ENCODE measurements at regions not wholly inside any gene's neighbourhood (a gene's known extent, or its start where the extent isn't known, plus 50 kb on each side); places are given as distances from the start of the nearest gene placed in this dataset.

DNA sequence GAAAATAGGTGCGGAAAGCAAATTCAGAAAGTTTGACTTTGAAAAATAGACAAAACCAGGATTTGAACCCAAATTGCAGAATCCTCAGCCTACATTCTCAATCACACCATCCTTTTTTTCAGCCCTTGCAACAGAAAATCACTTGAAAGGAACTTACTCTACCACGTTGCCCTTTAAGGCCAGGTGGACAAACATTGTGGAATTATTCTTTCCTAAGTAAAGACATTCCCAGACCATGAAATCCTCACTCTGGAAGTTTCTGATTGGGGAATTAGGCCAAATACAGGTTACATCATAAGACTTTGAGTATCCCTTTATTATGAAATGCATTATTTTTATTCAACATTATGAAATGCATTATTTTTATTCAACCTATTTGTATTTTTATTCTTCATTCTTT lies 259.4 kb downstream of the RAD51AP2 start:
- intact Hi-C loops (cut with micrococcal nuclease) = no loop called here
- no peaks in the 10 kb centered on the region for H3K27me3 ChIP-seq (replicated peaks in 1 of 4; ENCODE audit: control extremely low read depth in 1 of 4, control insufficient read depth in 3 of 4, insufficient read depth in 4 of 4, low read length in 3 of 4)
- ATAC-seq (ENCODE audit: low read depth) (no peak), DNase-seq (no peak)
- no peak overlapping the region for H3K4me2 ChIP-seq (replicated peaks; ENCODE audit: low read depth, low read length, poor library complexity, severe bottlenecking)
- no peaks in the 10 kb centered on the region for H3K4me1 Mint-ChIP-seq
- H3K9me3 ChIP-seq (ENCODE audit: control extremely low read depth in 1 of 3, control insufficient read depth in 2 of 3, insufficient read depth in 1 of 3, low read length in 2 of 3) = no peaks in the 10 kb centered on the region
- H3K79me2 ChIP-seq (ENCODE audit: control insufficient read depth, insufficient read depth, low read length) = no peaks in the 10 kb centered on the region
- H3K36me3 ChIP-seq (replicated peaks in 1 of 2; ENCODE audit: control extremely low read depth in 1 of 2, control insufficient read depth in 1 of 2, extremely low read depth in 1 of 2, insufficient read depth in 2 of 2, low read length in 1 of 2) = no peaks in the 10 kb centered on the region
- H3K4me1 ChIP-seq (ENCODE audit: control insufficient read depth in 2 of 2, insufficient read depth in 2 of 2, low read length in 2 of 2) = no peaks in the 10 kb centered on the region
- WGBS (ENCODE audit: insufficient coverage) = 86% methylated on average over 1 of the region's 2 CpGs
- no peak overlapping the region for H3K4me3 ChIP-seq (ENCODE audit: control extremely low read depth in 1 of 5, extremely low read depth in 1 of 5, insufficient read depth in 1 of 5, low read depth in 2 of 5, low read length in 4 of 5)
- no peaks in the 10 kb centered on the region for H3K9me3 Mint-ChIP-seq (ENCODE audit: insufficient read depth)
- H3K4me3 Mint-ChIP-seq = no peak overlapping the region
- no peak overlapping the region for H3K27ac Mint-ChIP-seq
- no peak overlapping the region for H2AFZ ChIP-seq (ENCODE audit: insufficient read depth, low read depth, low read length, poor library complexity, severe bottlenecking)
- no peaks in the 10 kb centered on the region for H4K20me1 ChIP-seq (ENCODE audit: control insufficient read depth, insufficient read depth, low read length, poor library complexity, severe bottlenecking)
- no peak overlapping the region for H3K9ac ChIP-seq (ENCODE audit: low read length)
- peaks cover 3% of the 10 kb centered on the region for H3K27me3 Mint-ChIP-seq
- CTCF ChIA-PET = no interaction called here
- POLR2A ChIA-PET = no interaction called here
- TF ChIP-seq, protein P1, sequence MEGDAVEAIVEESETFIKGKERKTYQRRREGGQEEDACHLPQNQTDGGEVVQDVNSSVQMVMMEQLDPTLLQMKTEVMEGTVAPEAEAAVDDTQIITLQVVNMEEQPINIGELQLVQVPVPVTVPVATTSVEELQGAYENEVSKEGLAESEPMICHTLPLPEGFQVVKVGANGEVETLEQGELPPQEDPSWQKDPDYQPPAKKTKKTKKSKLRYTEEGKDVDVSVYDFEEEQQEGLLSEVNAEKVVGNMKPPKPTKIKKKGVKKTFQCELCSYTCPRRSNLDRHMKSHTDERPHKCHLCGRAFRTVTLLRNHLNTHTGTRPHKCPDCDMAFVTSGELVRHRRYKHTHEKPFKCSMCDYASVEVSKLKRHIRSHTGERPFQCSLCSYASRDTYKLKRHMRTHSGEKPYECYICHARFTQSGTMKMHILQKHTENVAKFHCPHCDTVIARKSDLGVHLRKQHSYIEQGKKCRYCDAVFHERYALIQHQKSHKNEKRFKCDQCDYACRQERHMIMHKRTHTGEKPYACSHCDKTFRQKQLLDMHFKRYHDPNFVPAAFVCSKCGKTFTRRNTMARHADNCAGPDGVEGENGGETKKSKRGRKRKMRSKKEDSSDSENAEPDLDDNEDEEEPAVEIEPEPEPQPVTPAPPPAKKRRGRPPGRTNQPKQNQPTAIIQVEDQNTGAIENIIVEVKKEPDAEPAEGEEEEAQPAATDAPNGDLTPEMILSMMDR (IDR thresholded peaks at IDR 0.05) = no peak
- no peak for TF ChIP-seq EZH2 (IDR thresholded peaks at IDR 0.05; ENCODE audit: borderline replicate concordance, insufficient read depth, low read depth, low read length, poor library complexity, severe bottlenecking)
- H3K27ac ChIP-seq (ENCODE audit: low read length in 2 of 2) = no peak overlapping the region

DNA sequence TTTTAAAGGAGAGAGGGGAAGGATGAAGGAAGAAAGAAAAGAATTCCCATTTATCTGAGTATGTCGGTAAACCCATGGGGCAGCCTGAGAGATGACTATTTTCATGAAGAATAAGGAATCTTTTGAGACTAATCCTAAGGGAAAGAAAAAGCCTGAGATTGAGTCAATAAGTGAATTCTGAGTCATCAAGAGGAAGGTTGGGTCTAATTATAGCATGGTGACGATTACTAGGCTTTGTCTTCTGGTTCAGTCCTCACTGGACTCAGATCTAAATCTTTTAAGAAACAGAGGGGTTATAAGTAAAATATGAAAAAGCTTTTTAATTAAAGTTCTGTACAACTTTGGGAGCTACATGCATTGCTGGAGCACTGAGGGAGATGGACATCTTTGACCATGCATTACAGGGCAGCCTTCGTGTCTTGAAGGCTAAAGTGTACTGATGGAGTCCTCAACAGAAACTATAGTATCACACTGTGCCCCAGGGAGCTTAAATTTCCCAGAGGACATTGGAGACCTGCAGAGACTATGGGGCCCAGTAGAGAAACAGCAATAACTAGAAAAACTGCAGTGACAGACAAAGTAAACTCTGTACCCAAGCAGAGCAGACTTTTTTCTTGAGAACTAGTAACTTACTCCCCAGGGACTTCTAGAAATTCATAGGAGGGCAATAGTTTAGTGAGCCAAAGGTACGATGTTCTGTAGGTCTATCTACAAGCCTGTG lies 260.9 kb downstream of the RAD51AP2 start:
- CTCF ChIA-PET = no interaction called here
- no peaks in the 10 kb centered on the region for H3K27me3 Mint-ChIP-seq
- TF ChIP-seq EZH2 (IDR thresholded peaks at IDR 0.05; ENCODE audit: borderline replicate concordance, insufficient read depth, low read depth, low read length, poor library complexity, severe bottlenecking) = no peak
- TF ChIP-seq, protein P1 (IDR thresholded peaks at IDR 0.05) = no peak

More for the DNA sequence above, 260.9 kb downstream of the RAD51AP2 start:
- H3K4me3 ChIP-seq (ENCODE audit: control extremely low read depth in 1 of 5, extremely low read depth in 1 of 5, insufficient read depth in 1 of 5, low read depth in 2 of 5, low read length in 4 of 5) = no peak overlapping the region
- H3K79me2 ChIP-seq (ENCODE audit: control insufficient read depth, insufficient read depth, low read length) = no peaks in the 10 kb centered on the region
- H3K9ac ChIP-seq (ENCODE audit: low read length) = no peak overlapping the region
- H3K4me1 ChIP-seq (ENCODE audit: control insufficient read depth in 2 of 2, insufficient read depth in 2 of 2, low read length in 2 of 2) = no peaks in the 10 kb centered on the region
- no peaks in the 10 kb centered on the region for H3K4me1 Mint-ChIP-seq
- no peaks in the 10 kb centered on the region for H3K27me3 ChIP-seq (replicated peaks in 1 of 4; ENCODE audit: control extremely low read depth in 1 of 4, control insufficient read depth in 3 of 4, insufficient read depth in 4 of 4, low read length in 3 of 4)
- H3K4me3 Mint-ChIP-seq = no peak overlapping the region
- H3K27ac ChIP-seq (ENCODE audit: low read length in 2 of 2) = no peak overlapping the region
- no peak overlapping the region for H2AFZ ChIP-seq (ENCODE audit: insufficient read depth, low read depth, low read length, poor library complexity, severe bottlenecking)
- H3K9me3 Mint-ChIP-seq (ENCODE audit: insufficient read depth) = no peaks in the 10 kb centered on the region
- DNase-seq (no peak), ATAC-seq (ENCODE audit: low read depth) (no peak)
- intact Hi-C loops (cut with micrococcal nuclease) = no loop called here
- no peak overlapping the region for H3K27ac Mint-ChIP-seq
- POLR2A ChIA-PET = no interaction called here
- 74% methylated on average over 2 of the region's 4 CpGs for WGBS (ENCODE audit: insufficient coverage)
- no peaks in the 10 kb centered on the region for H3K9me3 ChIP-seq (ENCODE audit: control extremely low read depth in 1 of 3, control insufficient read depth in 2 of 3, insufficient read depth in 1 of 3, low read length in 2 of 3)
- H3K36me3 ChIP-seq (replicated peaks in 1 of 2; ENCODE audit: control extremely low read depth in 1 of 2, control insufficient read depth in 1 of 2, extremely low read depth in 1 of 2, insufficient read depth in 2 of 2, low read length in 1 of 2) = no peaks in the 10 kb centered on the region
- H4K20me1 ChIP-seq (ENCODE audit: control insufficient read depth, insufficient read depth, low read length, poor library complexity, severe bottlenecking) = no peaks in the 10 kb centered on the region
- no peak overlapping the region for H3K4me2 ChIP-seq (replicated peaks; ENCODE audit: low read depth, low read length, poor library complexity, severe bottlenecking)
